Activated T-cell treated with anti-CD3 and anti-CD28 coated beads, Interleukin-2, amount 50 U/mL, for 48 hours (primary cell): ENCODE measurements at regions not wholly inside any gene's neighbourhood (a gene's known extent, or its start where the extent isn't known, plus 50 kb on each side); places are given as distances from the start of the nearest gene placed in this dataset.
"Not testable (repeated sequence)": the region's sequence is repeated elsewhere in the genome, so short reads cannot be mapped to it uniquely, and the experiment has no call there.

ENCODE experiments used
- DNase-seq, 2 experiments: peaks; one replicate each; pipeline ENCODE4 v3.0.0-alpha.2; 2020

DNA sequence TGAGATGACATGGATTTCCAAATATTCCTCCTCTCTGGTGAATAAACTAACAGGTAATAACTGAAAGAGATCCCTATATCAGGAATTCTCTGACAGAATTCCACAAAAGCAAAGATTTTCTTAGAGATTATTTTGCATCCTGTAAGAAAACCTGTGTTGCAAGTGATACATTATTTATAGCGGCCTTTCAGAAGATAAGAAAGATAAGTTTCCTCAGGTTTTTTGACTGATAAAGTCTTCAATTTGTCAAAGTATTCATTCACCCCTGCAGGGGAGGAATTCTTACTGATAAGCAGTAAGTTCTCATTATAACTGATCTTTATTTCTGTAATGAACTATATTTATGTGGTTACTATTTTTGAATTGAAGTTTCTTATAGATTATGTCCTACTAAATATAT is 554.0 kb downstream of the ARL4A start:
- DNase-seq = no peak

- no peak for DNase-seq
These were observed 570.2 kb downstream of the ARL4A start for GRCh38 chr7:13257661-13258060.

- DNase-seq = no peak
These were observed 571.0 kb downstream of the ARL4A start for GRCh38 chr7:13258386-13258785.

DNA sequence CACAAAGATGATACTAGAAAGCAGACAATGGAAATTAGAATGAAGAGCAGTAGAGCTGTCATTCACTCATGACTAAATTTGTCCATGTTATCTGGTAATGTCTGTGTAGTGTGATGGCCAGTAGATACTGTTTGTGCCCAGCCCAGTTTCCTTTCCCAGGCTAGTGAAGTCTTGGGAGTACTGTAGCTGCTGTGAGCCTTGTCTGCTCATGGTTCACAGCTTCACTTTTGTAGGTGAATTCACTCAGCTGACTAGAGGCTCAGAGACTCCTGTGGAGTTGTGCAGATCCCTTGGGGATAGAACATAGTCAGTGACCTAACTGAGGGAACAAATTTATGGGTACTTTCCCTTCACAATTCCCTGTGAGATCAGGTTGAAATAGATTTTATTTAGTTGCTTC is 572.5 kb downstream of the ARL4A start:
- no peak for DNase-seq

DNA sequence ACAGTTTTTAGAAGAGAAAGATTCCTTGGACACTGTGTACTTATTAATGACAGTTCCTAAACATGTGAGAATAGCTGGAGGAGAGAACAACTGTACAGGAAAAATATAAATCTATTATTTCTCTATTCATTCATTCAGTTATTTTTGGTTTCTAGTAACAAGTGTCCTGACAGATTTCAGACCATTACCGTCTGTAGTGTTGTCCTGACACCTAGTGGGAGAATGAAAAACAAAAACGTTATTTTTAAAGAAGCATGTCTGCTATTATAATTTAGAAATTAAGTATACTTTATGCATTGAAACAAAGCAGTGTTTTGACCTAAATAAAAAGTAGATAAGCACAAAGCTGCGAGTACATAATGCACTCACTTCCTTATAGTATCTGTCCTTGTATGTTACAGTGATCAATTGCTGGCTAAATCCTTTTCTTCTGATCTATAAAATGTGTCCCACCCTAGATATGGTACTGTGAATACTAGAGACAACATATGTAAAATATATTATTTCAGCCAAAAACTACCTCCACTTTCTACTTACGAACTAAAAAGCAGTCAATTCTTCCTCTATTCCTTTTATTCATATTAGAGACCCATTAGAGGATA is 575.6 kb downstream of the ARL4A start:
- no peak for DNase-seq

DNA sequence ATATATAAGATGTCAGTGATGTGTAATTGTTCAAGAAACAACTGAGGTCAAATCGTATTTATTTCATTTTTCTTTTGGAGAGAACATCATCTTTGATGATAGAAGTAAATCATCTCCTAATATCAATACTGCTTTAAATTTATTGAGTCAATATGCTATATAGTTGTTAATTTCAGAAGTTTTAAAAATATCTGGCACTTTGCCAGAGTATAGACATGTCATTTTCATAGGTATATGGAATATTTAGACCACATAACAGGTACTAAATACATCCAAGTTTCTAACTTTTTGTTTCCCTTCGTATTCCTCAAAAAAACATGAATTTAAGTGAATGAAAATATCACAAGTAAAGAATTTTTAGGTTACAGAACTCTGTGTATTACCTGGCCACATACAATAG is 577.8 kb downstream of the ARL4A start:
- no peak for DNase-seq

DNA sequence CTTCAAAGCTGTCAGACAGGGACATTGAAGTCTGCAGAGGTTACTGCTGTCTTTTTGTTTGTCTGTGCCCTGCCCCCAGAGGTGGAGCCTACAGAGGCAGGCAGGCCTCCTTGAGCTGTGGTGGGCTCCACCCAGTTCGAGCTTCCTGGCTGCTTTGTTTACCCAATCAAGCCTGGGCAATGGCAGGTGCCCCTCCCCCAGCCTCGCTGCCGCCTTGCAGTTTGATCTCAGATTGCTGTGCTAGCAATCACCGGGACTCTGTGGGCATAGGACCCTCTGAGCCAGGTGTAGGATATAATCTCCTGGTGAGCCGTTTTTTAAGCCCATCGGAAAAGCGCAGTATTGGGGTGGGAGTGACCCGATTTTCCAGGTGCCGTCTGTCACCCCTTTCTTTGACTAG is 586.8 kb downstream of the ARL4A start:
- not testable (repeated sequence) for DNase-seq

- DNase-seq = no peak
These were observed 589.5 kb downstream of the ARL4A start for GRCh38 chr7:13276977-13277376.

- DNase-seq = no peak
These were observed 590.6 kb downstream of the ARL4A start for GRCh38 chr7:13278020-13278419.

DNA sequence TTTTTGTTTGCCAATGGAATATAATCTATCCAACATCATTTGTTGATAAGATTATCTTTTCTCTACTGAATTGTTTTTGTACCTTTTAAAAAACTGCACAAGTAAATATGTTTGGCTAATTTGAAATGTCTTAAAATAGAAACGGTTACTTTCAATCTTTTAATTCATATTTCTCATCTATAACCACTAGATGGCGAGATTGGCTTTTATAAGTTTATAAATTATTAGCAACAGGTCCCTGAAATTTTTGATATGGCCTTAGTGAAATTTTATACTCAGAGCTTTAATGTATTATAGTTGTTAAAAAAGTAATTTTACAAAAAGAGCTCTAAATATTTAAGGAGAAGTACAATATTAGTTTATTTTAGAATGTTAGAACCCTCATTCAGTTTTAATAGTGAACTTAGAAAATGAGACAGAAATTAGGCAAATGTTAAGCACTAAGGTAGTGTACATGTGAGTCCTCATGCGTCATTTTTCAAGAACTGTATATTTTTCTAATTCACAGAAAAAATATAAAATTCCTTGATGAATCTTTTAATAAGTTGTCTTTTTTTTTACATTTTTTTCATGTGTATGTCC is 592.5 kb downstream of the ARL4A start:
- DNase-seq = no peak

- no peak for DNase-seq
These were observed 595.0 kb downstream of the ARL4A start for GRCh38 chr7:13282377-13282980.

- DNase-seq = no peak
These were observed 599.5 kb downstream of the ARL4A start for GRCh38 chr7:13286916-13287315.

- DNase-seq = no peak
These were observed 601.1 kb downstream of the ARL4A start for GRCh38 chr7:13288516-13288915.

DNA sequence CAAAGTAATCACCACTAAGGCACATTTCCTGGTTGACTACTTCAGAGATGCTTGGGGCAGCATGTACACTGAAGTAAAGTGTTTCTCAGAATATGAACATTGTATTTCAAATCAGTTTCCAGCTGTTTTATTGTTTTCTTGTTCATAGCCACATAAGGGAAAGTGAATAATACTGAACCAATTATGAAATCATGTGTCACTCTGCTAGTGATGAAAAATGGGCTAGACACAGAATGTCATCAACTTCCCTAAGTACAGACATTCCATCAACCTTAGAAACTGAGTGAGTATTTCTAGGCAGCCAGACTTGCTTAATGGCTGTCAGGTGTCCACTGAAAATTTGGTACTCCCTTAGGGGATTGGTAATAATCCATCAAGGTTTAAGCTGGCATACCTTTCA is 603.5 kb downstream of the ARL4A start:
- no peak for DNase-seq

GRCh38 chr7:13293264-13294002 is 606.0 kb downstream of the ARL4A start:
- no peak for DNase-seq

GRCh38 chr7:13307040-13307439 is 619.6 kb downstream of the ARL4A start:
- DNase-seq = no peak

GRCh38 chr7:13308423-13308822 is 621.0 kb downstream of the ARL4A start:
- no peak for DNase-seq

GRCh38 chr7:13309535-13309934 is 622.1 kb downstream of the ARL4A start:
- no peak for DNase-seq

GRCh38 chr7:13312307-13312706 is 624.9 kb downstream of the ARL4A start:
- no peak for DNase-seq

DNA sequence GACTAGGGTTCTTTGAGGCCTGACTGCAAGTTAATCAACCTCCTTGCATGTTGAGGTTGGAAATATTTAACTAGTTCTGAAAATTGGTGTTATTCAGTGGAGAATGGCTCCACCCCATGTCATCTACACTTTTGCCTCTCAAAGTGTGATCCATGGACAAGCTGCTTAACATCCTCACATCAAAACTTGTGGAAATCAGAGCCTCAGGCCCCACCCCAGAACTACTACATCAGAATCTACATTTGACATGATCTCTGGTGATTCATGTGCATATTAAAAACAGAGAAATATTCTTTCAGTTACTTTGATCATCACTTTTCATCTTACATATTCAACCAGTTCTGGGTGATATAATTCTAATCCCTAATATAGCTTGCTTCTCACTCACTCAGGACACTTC is 632.9 kb downstream of the ARL4A start:
- no peak for DNase-seq

DNA sequence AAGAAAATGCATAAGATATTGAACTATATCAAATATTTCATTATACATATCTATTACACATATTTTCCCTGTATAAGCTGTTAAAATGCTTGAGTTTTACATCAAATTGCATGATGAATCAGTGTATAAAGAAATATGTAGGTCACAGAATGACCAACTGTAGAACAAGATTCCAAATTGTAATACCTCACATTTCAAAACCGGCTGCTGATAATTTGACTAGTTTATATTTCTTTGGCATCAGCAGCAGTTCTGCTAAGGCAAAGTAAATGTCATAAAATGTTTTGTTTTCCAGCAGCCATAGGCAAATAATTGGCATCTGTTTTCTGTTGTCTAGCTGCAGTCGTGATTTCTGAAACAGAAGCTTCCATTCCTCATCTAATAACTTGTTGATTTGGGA is 633.9 kb downstream of the ARL4A start:
- no peak for DNase-seq

GRCh38 chr7:13322126-13322525 is 634.7 kb downstream of the ARL4A start:
- no peak for DNase-seq

DNA sequence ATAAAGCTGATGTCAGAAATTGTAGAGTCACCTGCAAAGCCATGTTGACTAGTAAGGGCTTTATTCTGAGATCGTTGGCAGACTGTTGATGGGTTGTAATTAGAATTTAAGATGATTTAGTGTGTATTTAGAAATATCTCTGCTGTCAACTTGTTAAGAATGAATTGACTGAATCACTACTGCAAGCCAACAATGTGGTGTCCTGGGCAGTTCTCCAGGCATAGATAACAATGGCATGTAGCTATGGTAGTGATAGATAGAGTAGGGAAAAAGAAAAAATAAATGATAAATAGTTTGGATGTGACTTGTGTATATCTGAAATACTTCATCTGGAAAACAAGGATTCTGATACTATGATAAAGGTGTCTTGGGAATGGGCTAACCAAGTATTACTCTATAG is 640.2 kb downstream of the ARL4A start:
- DNase-seq = no peak

DNA sequence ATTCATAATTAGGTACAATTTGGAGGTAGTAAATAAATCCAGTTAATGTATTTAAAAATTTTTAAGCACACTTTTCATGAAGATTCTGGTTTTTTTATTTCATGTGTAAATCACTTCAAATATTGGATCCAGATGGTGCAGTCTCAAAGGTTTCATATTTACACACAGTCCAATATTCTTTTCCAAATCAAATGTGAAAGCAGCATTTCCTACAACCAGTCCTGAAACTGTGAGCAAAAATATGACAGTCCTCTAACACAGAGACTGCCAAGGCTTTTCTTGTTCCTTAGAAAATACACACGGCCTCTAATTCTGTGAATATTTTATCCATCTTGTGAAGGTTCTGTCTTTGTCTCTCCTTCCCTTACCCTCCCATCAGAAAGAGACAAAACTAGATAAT is 645.9 kb downstream of the ARL4A start:
- DNase-seq = no peak
